ENCODE measurements at regions not wholly inside any gene's neighbourhood (a gene's known extent, or its start where the extent isn't known, plus 50 kb on each side); places are given as distances from the start of the nearest gene placed in this dataset.

DNA sequence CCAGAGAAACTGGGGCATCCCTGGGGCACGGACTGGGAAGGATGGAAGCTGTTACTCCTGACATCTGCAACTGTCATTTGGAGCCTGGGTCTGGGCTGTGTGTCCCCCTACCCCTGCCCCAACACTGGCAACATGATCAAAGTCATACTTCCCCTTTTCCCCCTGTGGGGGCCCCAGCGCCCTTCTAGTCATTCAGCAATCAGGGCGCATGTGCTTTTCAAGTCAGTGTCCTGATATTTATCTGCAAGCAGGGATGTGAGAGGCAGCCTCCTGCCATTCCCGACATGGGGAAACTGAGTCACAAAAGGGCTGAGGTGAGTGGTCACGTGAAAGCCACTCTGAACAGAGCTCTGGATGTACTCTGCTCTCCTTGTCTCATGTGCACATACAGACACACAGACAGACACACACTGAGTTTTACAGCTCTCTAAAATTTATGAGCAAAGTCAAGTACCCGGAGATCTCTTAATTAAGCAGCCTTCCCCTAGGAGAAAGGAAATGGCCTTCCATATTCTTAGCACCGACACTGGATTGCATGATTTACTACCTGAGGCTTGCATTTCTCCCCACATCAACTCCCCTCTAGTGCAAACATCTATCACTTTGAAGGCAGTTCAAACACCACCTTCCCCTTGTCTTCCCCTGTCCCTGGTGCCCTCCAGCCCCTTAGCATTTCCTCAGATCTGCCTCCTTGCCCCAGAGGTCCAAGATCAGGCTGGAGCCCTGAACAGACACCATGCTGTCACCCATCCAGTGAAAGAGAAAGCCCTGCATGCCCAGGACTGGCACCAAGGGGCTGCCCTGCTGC lies 170.7 kb downstream of the CDC5L start:
- H3K27me3 ChIP-seq, result no peaks in the 10 kb centered on the region
- no peak overlapping the region for H3K4me3 ChIP-seq
- no peak for DNase-seq (ENCODE audit: extremely low spot score in 2 of 2)
- no peak for TF ChIP-seq POLR2AphosphoS5 (IDR thresholded peaks at IDR 0.05; ENCODE audit: insufficient read depth in 1 of 2, low read depth in 1 of 2)
- TF ChIP-seq, protein P1, sequence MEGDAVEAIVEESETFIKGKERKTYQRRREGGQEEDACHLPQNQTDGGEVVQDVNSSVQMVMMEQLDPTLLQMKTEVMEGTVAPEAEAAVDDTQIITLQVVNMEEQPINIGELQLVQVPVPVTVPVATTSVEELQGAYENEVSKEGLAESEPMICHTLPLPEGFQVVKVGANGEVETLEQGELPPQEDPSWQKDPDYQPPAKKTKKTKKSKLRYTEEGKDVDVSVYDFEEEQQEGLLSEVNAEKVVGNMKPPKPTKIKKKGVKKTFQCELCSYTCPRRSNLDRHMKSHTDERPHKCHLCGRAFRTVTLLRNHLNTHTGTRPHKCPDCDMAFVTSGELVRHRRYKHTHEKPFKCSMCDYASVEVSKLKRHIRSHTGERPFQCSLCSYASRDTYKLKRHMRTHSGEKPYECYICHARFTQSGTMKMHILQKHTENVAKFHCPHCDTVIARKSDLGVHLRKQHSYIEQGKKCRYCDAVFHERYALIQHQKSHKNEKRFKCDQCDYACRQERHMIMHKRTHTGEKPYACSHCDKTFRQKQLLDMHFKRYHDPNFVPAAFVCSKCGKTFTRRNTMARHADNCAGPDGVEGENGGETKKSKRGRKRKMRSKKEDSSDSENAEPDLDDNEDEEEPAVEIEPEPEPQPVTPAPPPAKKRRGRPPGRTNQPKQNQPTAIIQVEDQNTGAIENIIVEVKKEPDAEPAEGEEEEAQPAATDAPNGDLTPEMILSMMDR (IDR thresholded peaks at IDR 0.05), result no peak
- no peak for TF ChIP-seq POLR2A (IDR thresholded peaks at IDR 0.05)
- intact Hi-C loops (cut with DNase I), result no loop called here
- H3K27ac ChIP-seq, result no peak overlapping the region
- H3K4me1 ChIP-seq, result peaks cover 10% of the 10 kb centered on the region
- H3K36me3 ChIP-seq, result no peaks in the 10 kb centered on the region
- no peaks in the 10 kb centered on the region for H3K9me3 ChIP-seq

GRCh38 chr6:44558832-44559251 lies 171.3 kb downstream of the CDC5L start:
- Histone ChIP-seq H3K4me1 (peaks cover 10% of the 10 kb centered on the region), H3K36me3 (no peaks in the 10 kb centered on the region), H3K9me3 (no peaks in the 10 kb centered on the region), H3K27ac (no peak overlapping the region), H3K4me3 (no peak overlapping the region), H3K27me3 (no peaks in the 10 kb centered on the region)
- no peak for DNase-seq (ENCODE audit: extremely low spot score in 2 of 2)
- TF ChIP-seq POLR2A (IDR thresholded peaks at IDR 0.05), result no peak
- TF ChIP-seq, protein P1 (IDR thresholded peaks at IDR 0.05), result no peak
- TF ChIP-seq POLR2AphosphoS5 (IDR thresholded peaks at IDR 0.05; ENCODE audit: insufficient read depth in 1 of 2, low read depth in 1 of 2), result no peak
- intact Hi-C loops (cut with DNase I), result no loop called here

DNA sequence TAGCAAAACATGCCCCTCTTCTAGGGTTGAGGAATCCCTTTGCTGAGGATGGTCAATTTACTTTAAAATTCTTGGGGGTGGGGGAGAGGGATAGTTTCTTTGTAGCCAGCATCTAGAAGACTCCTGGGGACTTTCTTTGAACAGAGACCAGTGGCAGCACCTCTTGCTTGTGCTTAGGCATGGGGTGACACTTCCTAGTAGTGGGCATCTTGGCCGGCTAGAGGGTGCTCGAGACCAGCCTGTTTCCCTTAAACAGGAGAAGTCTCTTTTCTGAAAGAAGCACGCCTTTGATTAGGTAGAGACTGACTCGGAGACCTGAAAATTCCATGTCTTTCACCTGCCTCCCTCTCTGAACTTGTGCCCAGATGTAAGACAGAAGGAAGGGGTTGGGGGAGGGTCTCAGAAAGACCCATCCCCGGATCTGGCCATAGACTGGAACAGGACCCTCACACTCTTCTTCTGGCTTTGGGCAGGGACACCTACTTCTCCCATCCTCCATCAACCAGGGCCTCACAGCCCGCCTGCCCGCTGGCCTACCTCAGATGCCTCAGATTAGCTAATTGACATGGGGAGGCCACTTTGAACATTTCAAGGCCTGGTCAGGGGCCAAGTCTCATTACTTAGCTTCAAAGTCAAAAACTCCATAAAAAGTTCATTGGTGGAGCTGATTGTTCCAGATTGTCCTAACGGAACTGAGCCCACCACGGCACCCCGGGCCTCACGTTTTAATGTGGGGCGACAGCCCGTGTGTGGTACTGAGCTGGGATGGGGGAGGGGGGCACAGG lies 172.2 kb downstream of the CDC5L start:
- Histone ChIP-seq H3K4me1 (peaks cover 10% of the 10 kb centered on the region), H3K9me3 (no peaks in the 10 kb centered on the region), H3K4me3 (no peak overlapping the region), H3K27ac (no peak overlapping the region), H3K36me3 (no peaks in the 10 kb centered on the region), H3K27me3 (no peaks in the 10 kb centered on the region)
- no peak for DNase-seq (ENCODE audit: extremely low spot score in 2 of 2)
- intact Hi-C loops (cut with DNase I), result no loop called here
- TF ChIP-seq, protein P1 (IDR thresholded peaks at IDR 0.05), result no peak
- TF ChIP-seq POLR2AphosphoS5 (IDR thresholded peaks at IDR 0.05; ENCODE audit: insufficient read depth in 1 of 2, low read depth in 1 of 2) (no peak), POLR2A (IDR thresholded peaks at IDR 0.05) (no peak)

GRCh38 chr6:44560458-44561059 lies 173.1 kb downstream of the CDC5L start:
- no peak for DNase-seq (ENCODE audit: extremely low spot score in 2 of 2)
- peaks cover 10% of the 10 kb centered on the region for H3K4me1 ChIP-seq
- no peak overlapping the region for H3K4me3 ChIP-seq
- H3K36me3 ChIP-seq, result no peaks in the 10 kb centered on the region
- TF ChIP-seq POLR2AphosphoS5 (IDR thresholded peaks at IDR 0.05; ENCODE audit: insufficient read depth in 1 of 2, low read depth in 1 of 2), result no peak
- TF ChIP-seq, protein P1 (IDR thresholded peaks at IDR 0.05), result no peak
- no peak for TF ChIP-seq POLR2A (IDR thresholded peaks at IDR 0.05)
- no peaks in the 10 kb centered on the region for H3K27me3 ChIP-seq
- H3K9me3 ChIP-seq, result no peaks in the 10 kb centered on the region
- no peak overlapping the region for H3K27ac ChIP-seq
- intact Hi-C loops (cut with DNase I), result no loop called here

All from vagina (tissue), 2 donors.